Neural crest cell (in vitro differentiated cells): ENCODE measurements at regions not wholly inside any gene's neighbourhood (a gene's known extent, or its start where the extent isn't known, plus 50 kb on each side); places are given as distances from the start of the nearest gene placed in this dataset.

Source experiments
- DNase-seq: peaks from one replicate; pipeline ENCODE4 v3.0.0; 2021; ENCODE audit warnings: low read depth, mixed read lengths, low spot score
- H3K27ac Mint-ChIP-seq: one replicate; pipeline ENCODE4 v1.8.0; 2021; ENCODE audit warnings: mild to moderate bottlenecking, mixed read lengths; ENCODE audit not compliant: unreplicated experiment
- H3K27me3 Mint-ChIP-seq: 2 replicates; pipeline ENCODE4 v1.8.0; 2021; ENCODE audit warnings: low read depth, mild to moderate bottlenecking, mixed read lengths
- H3K36me3 Mint-ChIP-seq: 2 replicates; pipeline ENCODE4 v1.8.0; 2021; ENCODE audit warnings: low read depth, mild to moderate bottlenecking, mixed read lengths
- H3K4me1 Mint-ChIP-seq: 2 replicates; pipeline ENCODE4 v1.8.0; 2021; ENCODE audit warnings: mixed read lengths
- H3K4me3 Mint-ChIP-seq: one replicate; pipeline ENCODE4 v1.8.0; 2021; ENCODE audit warnings: mild to moderate bottlenecking, mixed read lengths
- H3K9me3 Mint-ChIP-seq: 2 replicates; pipeline ENCODE4 v1.8.0; 2021; ENCODE audit warnings: mixed read lengths
- CTCF ChIP-seq: fragments of 200-600 bp; sonication (generic); conservative IDR thresholded peaks from 2 replicates; pipeline ENCODE4 v1.5.0; 2021; ENCODE audit warnings: antibody characterized with exemption, mild to moderate bottlenecking

GRCh38 chr12:130017591-130018449 is 114.0 kb upstream of the TMEM132D start:
- Mint-ChIP-seq H3K9me3 (no peaks in the 10 kb centered on the region), H3K27ac (no peak overlapping the region), H3K36me3 (no peaks in the 10 kb centered on the region), H3K27me3 (peaks cover 20% of the 10 kb centered on the region), H3K4me1 (peaks cover 13% of the 10 kb centered on the region), H3K4me3 (no peak overlapping the region)
- no peak for TF ChIP-seq CTCF
- no peak for DNase-seq

- Mint-ChIP-seq H3K36me3 (no peaks in the 10 kb centered on the region), H3K27ac (no peak overlapping the region), H3K27me3 (peaks cover 20% of the 10 kb centered on the region), H3K4me1 (peaks cover 13% of the 10 kb centered on the region), H3K9me3 (no peaks in the 10 kb centered on the region), H3K4me3 (no peak overlapping the region)
- no peak for TF ChIP-seq CTCF
- no peak for DNase-seq
These were observed 114.8 kb upstream of the TMEM132D start for GRCh38 chr12:130018614-130019013.

- H3K27me3 Mint-ChIP-seq = peaks cover 40% of the 10 kb centered on the region
- DNase-seq = peak; percentile 55
- no peaks in the 10 kb centered on the region for H3K4me1 Mint-ChIP-seq
- no peak overlapping the region for H3K4me3 Mint-ChIP-seq
- no peak overlapping the region for H3K27ac Mint-ChIP-seq
- no peaks in the 10 kb centered on the region for H3K9me3 Mint-ChIP-seq
- no peaks in the 10 kb centered on the region for H3K36me3 Mint-ChIP-seq
- TF ChIP-seq CTCF = peak; percentile 82
These were observed 122.9 kb upstream of the TMEM132D start for GRCh38 chr12:130026608-130027176.

- Mint-ChIP-seq H3K4me1 (no peaks in the 10 kb centered on the region), H3K27me3 (peaks cover 48% of the 10 kb centered on the region), H3K9me3 (no peaks in the 10 kb centered on the region), H3K27ac (no peak overlapping the region), H3K36me3 (no peaks in the 10 kb centered on the region), H3K4me3 (no peak overlapping the region)
- no peak for DNase-seq
- no peak for TF ChIP-seq CTCF
These were observed 124.0 kb upstream of the TMEM132D start for GRCh38 chr12:130027798-130028197.

- no peaks in the 10 kb centered on the region for H3K4me1 Mint-ChIP-seq
- H3K27ac Mint-ChIP-seq = no peak overlapping the region
- no peak for DNase-seq
- H3K9me3 Mint-ChIP-seq = no peaks in the 10 kb centered on the region
- H3K4me3 Mint-ChIP-seq = no peak overlapping the region
- peaks cover 56% of the 10 kb centered on the region for H3K27me3 Mint-ChIP-seq
- TF ChIP-seq CTCF = no peak
- no peaks in the 10 kb centered on the region for H3K36me3 Mint-ChIP-seq
These were observed 125.3 kb upstream of the TMEM132D start for GRCh38 chr12:130029151-130029550.
